Testis (tissue), 2 donors: ENCODE measurements at regions not wholly inside any gene's neighbourhood (a gene's known extent, or its start where the extent isn't known, plus 50 kb on each side); places are given as distances from the start of the nearest gene placed in this dataset.

Source experiments
- CTCF ChIP-seq, 3 experiments: fragments of 450-650 bp in 2 of 3; fragments of 200-600 bp in 1 of 3; sonication (generic) in 1 of 3; IDR thresholded peaks; one replicate each; pipeline ENCODE4 v1.5.1; 2016 to 2019; ENCODE audit warnings: antibody characterized with exemption in 3 of 3, mild to moderate bottlenecking in 2 of 3, moderate library complexity in 1 of 3
- POLR2A ChIP-seq: fragments of 450-650 bp; IDR thresholded peaks from one replicate; pipeline ENCODE4 v1.6.1; 2017; ENCODE audit warnings: antibody characterized with exemption, mild to moderate bottlenecking, moderate library complexity

- TF ChIP-seq CTCF (IDR thresholded peaks at IDR 0.05) (no peak), POLR2A (no peak)
Measured at GRCh38 chrX:8314881-8315280, 143.8 kb upstream of the VCX2 start.
